GM12873 (cell line): ENCODE measurements at regions not wholly inside any gene's neighbourhood (a gene's known extent, or its start where the extent isn't known, plus 50 kb on each side); places are given as distances from the start of the nearest gene placed in this dataset.

Source experiments
- TF ChIP-seq, protein P1 (sequence below): IDR thresholded peaks from 2 replicates; pipeline ENCODE4 v1.5.1; 2012; ENCODE audit warnings: low read depth, mild to moderate bottlenecking, moderate library complexity, low read length, control low read depth; ENCODE audit not compliant: insufficient read depth; ENCODE audit errors: missing control alignments

GRCh38 chr7:156318926-156319325, 321.6 kb upstream of the RNF32 start:
- TF ChIP-seq, protein P1, sequence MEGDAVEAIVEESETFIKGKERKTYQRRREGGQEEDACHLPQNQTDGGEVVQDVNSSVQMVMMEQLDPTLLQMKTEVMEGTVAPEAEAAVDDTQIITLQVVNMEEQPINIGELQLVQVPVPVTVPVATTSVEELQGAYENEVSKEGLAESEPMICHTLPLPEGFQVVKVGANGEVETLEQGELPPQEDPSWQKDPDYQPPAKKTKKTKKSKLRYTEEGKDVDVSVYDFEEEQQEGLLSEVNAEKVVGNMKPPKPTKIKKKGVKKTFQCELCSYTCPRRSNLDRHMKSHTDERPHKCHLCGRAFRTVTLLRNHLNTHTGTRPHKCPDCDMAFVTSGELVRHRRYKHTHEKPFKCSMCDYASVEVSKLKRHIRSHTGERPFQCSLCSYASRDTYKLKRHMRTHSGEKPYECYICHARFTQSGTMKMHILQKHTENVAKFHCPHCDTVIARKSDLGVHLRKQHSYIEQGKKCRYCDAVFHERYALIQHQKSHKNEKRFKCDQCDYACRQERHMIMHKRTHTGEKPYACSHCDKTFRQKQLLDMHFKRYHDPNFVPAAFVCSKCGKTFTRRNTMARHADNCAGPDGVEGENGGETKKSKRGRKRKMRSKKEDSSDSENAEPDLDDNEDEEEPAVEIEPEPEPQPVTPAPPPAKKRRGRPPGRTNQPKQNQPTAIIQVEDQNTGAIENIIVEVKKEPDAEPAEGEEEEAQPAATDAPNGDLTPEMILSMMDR, result no peak

- TF ChIP-seq, protein P1, result no peak
Measured at GRCh38 chr7:156318426-156318825, 322.1 kb upstream of the RNF32 start.

GRCh38 chr7:156309016-156309620, 331.5 kb upstream of the RNF32 start:
- TF ChIP-seq, protein P1, result no peak

GRCh38 chr7:156307193-156307592, 333.4 kb upstream of the RNF32 start:
- TF ChIP-seq, protein P1, result no peak

GRCh38 chr7:156305351-156305750, 335.2 kb upstream of the RNF32 start:
- TF ChIP-seq, protein P1, result no peak

GRCh38 chr7:156282816-156283215, 357.8 kb upstream of the RNF32 start:
- TF ChIP-seq, protein P1, result no peak

- TF ChIP-seq, protein P1, result no peak
Measured at GRCh38 chr7:156279635-156280034, 360.9 kb upstream of the RNF32 start.
